H1 (cell line): ENCODE measurements at regions not wholly inside any gene's neighbourhood (a gene's known extent, or its start where the extent isn't known, plus 50 kb on each side); places are given as distances from the start of the nearest gene placed in this dataset.

Experiments
- CREB1 ChIP-seq: IDR thresholded peaks from 2 replicates; pipeline ENCODE4 v1.6.1; 2012; ENCODE audit warnings: inconsistent platforms
- EP300 ChIP-seq, 2 experiments: IDR thresholded peaks; 1 replicate in 1 of 2; 2 replicates in 1 of 2; pipeline ENCODE4 v1.6.1; 2011 to 2012; ENCODE audit warnings: low read depth in 2 of 2, low read length in 2 of 2, mild to moderate bottlenecking in 2 of 2, borderline replicate concordance in 1 of 2, inconsistent platforms in 1 of 2, moderate library complexity in 1 of 2
- GTF2F1 ChIP-seq: IDR thresholded peaks from 2 replicates; pipeline ENCODE4 v1.6.1; 2012; ENCODE audit warnings: low read depth, low read length, improper control_type of control experiment, borderline replicate concordance
- KDM1A ChIP-seq: fragments of 200-600, 300-600 bp; sonication (generic); IDR thresholded peaks from 2 replicates; pipeline ENCODE4 v1.7.1; 2016; ENCODE audit warnings: mild to moderate bottlenecking, low read length, borderline replicate concordance
- MAX ChIP-seq: IDR thresholded peaks from 2 replicates; pipeline ENCODE4 v1.6.1; 2012; ENCODE audit warnings: inconsistent platforms
- POLR2A ChIP-seq, 2 experiments: IDR thresholded peaks; 1 replicate in 1 of 2; 2 replicates in 1 of 2; pipeline ENCODE4 v1.6.1; 2011; ENCODE audit warnings: low read depth in 2 of 2, low read length in 2 of 2, mild to moderate bottlenecking in 2 of 2; ENCODE audit errors: control extremely low read depth in 1 of 2
- RXRA ChIP-seq: IDR thresholded peaks from 2 replicates; pipeline ENCODE4 v1.6.1; 2011; ENCODE audit warnings: low read depth, mild to moderate bottlenecking, low read length, moderate library complexity; ENCODE audit not compliant: insufficient read depth
- SP1 ChIP-seq: IDR thresholded peaks from 2 replicates; pipeline ENCODE4 v1.6.1; 2011; ENCODE audit warnings: low read depth, low read length
- SP2 ChIP-seq: IDR thresholded peaks from 2 replicates; pipeline ENCODE4 v1.6.1; 2012; ENCODE audit warnings: mild to moderate bottlenecking, low read length, inconsistent platforms
- SUZ12 ChIP-seq: fragments of 200-600 bp; sonication (generic); IDR thresholded peaks from 2 replicates; pipeline ENCODE4 v1.6.1; 2012; ENCODE audit warnings: mild to moderate bottlenecking, inconsistent platforms, low read length, moderate library complexity, mixed read lengths
- TAF1 ChIP-seq: IDR thresholded peaks from 2 replicates; pipeline ENCODE4 v1.6.1; 2011; ENCODE audit warnings: mild to moderate bottlenecking, low read depth, low read length
- TBP ChIP-seq: IDR thresholded peaks from 2 replicates; pipeline ENCODE4 v1.6.1; 2011; ENCODE audit warnings: low read depth, low read length, improper control_type of control experiment
- TEAD4 ChIP-seq: IDR thresholded peaks from 2 replicates; pipeline ENCODE4 v1.6.1; 2012; ENCODE audit warnings: low read depth, low read length, inconsistent platforms, mixed read lengths
- TF ChIP-seq, protein P1 (sequence below), 3 experiments: IDR thresholded peaks; 1 replicate in 2 of 3; 2 replicates in 1 of 3; pipeline versions ENCODE4 v1.5.1 to v1.6.1; 2011; ENCODE audit warnings: low read length in 3 of 3, mild to moderate bottlenecking in 3 of 3, inconsistent platforms in 2 of 3, low read depth in 1 of 3, moderate library complexity in 1 of 3; ENCODE audit not compliant: insufficient read depth in 1 of 3; ENCODE audit errors: control extremely low read depth in 1 of 3

DNA sequence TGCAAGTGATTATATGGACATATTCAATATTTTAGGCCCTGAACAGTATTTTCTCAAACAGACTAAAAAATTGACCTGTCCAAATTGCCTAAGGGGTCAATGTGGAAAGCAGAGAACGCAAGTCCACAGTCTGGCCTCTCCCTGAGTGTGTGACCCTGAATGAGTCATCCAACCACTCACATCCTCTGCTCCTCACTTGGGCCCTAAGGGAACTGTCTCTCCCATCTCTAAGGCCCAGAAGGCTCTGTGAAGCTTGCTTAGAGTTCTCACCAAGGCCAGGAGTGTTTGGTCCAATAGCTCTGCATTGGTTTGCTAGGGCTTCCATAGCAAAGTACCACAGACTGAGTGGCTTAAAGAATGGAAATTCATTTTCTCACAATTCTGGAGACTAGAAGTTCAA is 155.1 kb downstream of the LSM5 start:
- TF ChIP-seq SP1 (no peak), POLR2A (IDR thresholded peaks at IDR 0.05; ENCODE audit: control extremely low read depth in 1 of 2, low read depth in 2 of 2, low read length in 2 of 2) (no peak), TEAD4 (no peak), SUZ12 (no peak), MAX (no peak), EP300 (IDR thresholded peaks at IDR 0.05; ENCODE audit: borderline replicate concordance in 1 of 2, low read depth in 2 of 2, low read length in 2 of 2) (no peak), KDM1A (no peak), RXRA (no peak), TBP (no peak), GTF2F1 (no peak), CREB1 (no peak), TAF1 (no peak), SP2 (no peak)
- TF ChIP-seq, protein P1, sequence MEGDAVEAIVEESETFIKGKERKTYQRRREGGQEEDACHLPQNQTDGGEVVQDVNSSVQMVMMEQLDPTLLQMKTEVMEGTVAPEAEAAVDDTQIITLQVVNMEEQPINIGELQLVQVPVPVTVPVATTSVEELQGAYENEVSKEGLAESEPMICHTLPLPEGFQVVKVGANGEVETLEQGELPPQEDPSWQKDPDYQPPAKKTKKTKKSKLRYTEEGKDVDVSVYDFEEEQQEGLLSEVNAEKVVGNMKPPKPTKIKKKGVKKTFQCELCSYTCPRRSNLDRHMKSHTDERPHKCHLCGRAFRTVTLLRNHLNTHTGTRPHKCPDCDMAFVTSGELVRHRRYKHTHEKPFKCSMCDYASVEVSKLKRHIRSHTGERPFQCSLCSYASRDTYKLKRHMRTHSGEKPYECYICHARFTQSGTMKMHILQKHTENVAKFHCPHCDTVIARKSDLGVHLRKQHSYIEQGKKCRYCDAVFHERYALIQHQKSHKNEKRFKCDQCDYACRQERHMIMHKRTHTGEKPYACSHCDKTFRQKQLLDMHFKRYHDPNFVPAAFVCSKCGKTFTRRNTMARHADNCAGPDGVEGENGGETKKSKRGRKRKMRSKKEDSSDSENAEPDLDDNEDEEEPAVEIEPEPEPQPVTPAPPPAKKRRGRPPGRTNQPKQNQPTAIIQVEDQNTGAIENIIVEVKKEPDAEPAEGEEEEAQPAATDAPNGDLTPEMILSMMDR (IDR thresholded peaks at IDR 0.05; ENCODE audit: control extremely low read depth in 1 of 3, insufficient read depth in 1 of 3, low read depth in 1 of 3, low read length in 3 of 3), result no peak
